Astrocyte of the hippocampus (primary cell): ENCODE measurements at regions not wholly inside any gene's neighbourhood (a gene's known extent, or its start where the extent isn't known, plus 50 kb on each side); places are given as distances from the start of the nearest gene placed in this dataset.

Source experiments
- DNase-seq: peaks from one replicate; pipeline ENCODE4 v3.0.0; 2011; ENCODE audit warnings: low read depth, low spot score

GRCh38 chr3:103785017-103785416 lies 1350.2 kb downstream of the ZPLD1 start:
- no peak for DNase-seq

- no peak for DNase-seq
Measured at GRCh38 chr3:103785537-103785936, 1350.7 kb downstream of the ZPLD1 start.

- no peak for DNase-seq
Measured at GRCh38 chr3:103786296-103786695, 1351.5 kb downstream of the ZPLD1 start.

GRCh38 chr3:103787164-103787871 lies 1352.5 kb downstream of the ZPLD1 start:
- no peak for DNase-seq

GRCh38 chr3:103787879-103788278 lies 1353.1 kb downstream of the ZPLD1 start:
- no peak for DNase-seq

GRCh38 chr3:103791786-103792515 lies 1357.1 kb downstream of the ZPLD1 start:
- no peak for DNase-seq

GRCh38 chr3:103794656-103795055 lies 1359.8 kb downstream of the ZPLD1 start:
- DNase-seq, result no peak

GRCh38 chr3:103796068-103796467 lies 1361.3 kb downstream of the ZPLD1 start:
- no peak for DNase-seq

- DNase-seq, result no peak
Measured at GRCh38 chr3:103803787-103804186, 1369.0 kb downstream of the ZPLD1 start.

- no peak for DNase-seq
Measured at GRCh38 chr3:103810167-103810566, 1375.4 kb downstream of the ZPLD1 start.

- no peak for DNase-seq
Measured at GRCh38 chr3:103813955-103814354, 1379.1 kb downstream of the ZPLD1 start.

- no peak for DNase-seq
Measured at GRCh38 chr3:103818398-103818797, 1383.6 kb downstream of the ZPLD1 start.

GRCh38 chr3:103818800-103819199 lies 1384.0 kb downstream of the ZPLD1 start:
- DNase-seq, result peak; percentile 3

- DNase-seq, result no peak
Measured at GRCh38 chr3:103825586-103825985, 1390.8 kb downstream of the ZPLD1 start.

GRCh38 chr3:103829723-103830326 lies 1395.0 kb downstream of the ZPLD1 start:
- DNase-seq, result no peak

GRCh38 chr3:103847081-103848062 lies 1412.6 kb downstream of the ZPLD1 start:
- DNase-seq, result no peak

GRCh38 chr3:103851793-103852192 lies 1417.0 kb downstream of the ZPLD1 start:
- DNase-seq, result no peak

- no peak for DNase-seq
Measured at GRCh38 chr3:103862415-103862814, 1427.6 kb downstream of the ZPLD1 start.

GRCh38 chr3:103863381-103863780 lies 1428.6 kb downstream of the ZPLD1 start:
- no peak for DNase-seq

- DNase-seq, result no peak
Measured at GRCh38 chr3:103866113-103866512, 1431.3 kb downstream of the ZPLD1 start.

GRCh38 chr3:103873021-103873420 lies 1438.2 kb downstream of the ZPLD1 start:
- peak; percentile 1 for DNase-seq
